ENCODE measurements at regions not wholly inside any gene's neighbourhood (a gene's known extent, or its start where the extent isn't known, plus 50 kb on each side); places are given as distances from the start of the nearest gene placed in this dataset.

- TF ChIP-seq POLR2A (IDR thresholded peaks at IDR 0.05) (no peak), CTCF (IDR thresholded peaks at IDR 0.05) (no peak)
- no peak overlapping the region for H3K27ac ChIP-seq
- 94 to 100% methylated on average over 1 of the region's 1 CpG for WGBS, 2 donors
- no peaks in the 10 kb centered on the region for H3K4me1 ChIP-seq
- H3K9me3 ChIP-seq, result no peaks in the 10 kb centered on the region
- no peaks in the 10 kb centered on the region for H3K27me3 ChIP-seq
- DNase-seq (no peak), ATAC-seq (no peak)
- no peaks in the 10 kb centered on the region for H3K36me3 ChIP-seq (replicated peaks in 1 of 2; ENCODE audit: insufficient read depth in 1 of 2, low read depth in 2 of 2)
- intact Hi-C loops (cut with DNase I), result no loop called here
- H3K4me3 ChIP-seq, result no peak overlapping the region
Observed at GRCh38 chr4:123092586-123092985, 170.2 kb upstream of the NUDT6 start.

GRCh38 chr4:123093236-123093635 is 170.8 kb upstream of the NUDT6 start:
- 73 to 81% methylated on average over 3 of the region's 3 CpGs for WGBS, 2 donors
- Histone ChIP-seq H3K27me3 (no peaks in the 10 kb centered on the region), H3K36me3 (replicated peaks in 1 of 2; ENCODE audit: insufficient read depth in 1 of 2, low read depth in 2 of 2) (no peaks in the 10 kb centered on the region), H3K4me1 (no peaks in the 10 kb centered on the region), H3K9me3 (no peaks in the 10 kb centered on the region), H3K4me3 (no peak overlapping the region), H3K27ac (no peak overlapping the region)
- DNase-seq (no peak), ATAC-seq (no peak)
- TF ChIP-seq POLR2A (IDR thresholded peaks at IDR 0.05) (no peak), CTCF (IDR thresholded peaks at IDR 0.05) (no peak)
- intact Hi-C loops (cut with DNase I), result no loop called here

GRCh38 chr4:123096038-123096437 is 173.6 kb upstream of the NUDT6 start:
- no peak for DNase-seq
- H3K9me3 ChIP-seq, result no peaks in the 10 kb centered on the region
- intact Hi-C loops (cut with DNase I), result no loop called here
- H3K4me1 ChIP-seq, result no peaks in the 10 kb centered on the region
- ATAC-seq, result no peak
- no peaks in the 10 kb centered on the region for H3K36me3 ChIP-seq (replicated peaks in 1 of 2; ENCODE audit: insufficient read depth in 1 of 2, low read depth in 2 of 2)
- TF ChIP-seq CTCF (IDR thresholded peaks at IDR 0.05) (peak in 1 of 7 experiments; percentile 5), POLR2A (IDR thresholded peaks at IDR 0.05) (no peak)
- H3K27me3 ChIP-seq, result no peaks in the 10 kb centered on the region
- H3K4me3 ChIP-seq, result no peak overlapping the region
- no peak overlapping the region for H3K27ac ChIP-seq
- WGBS, 2 donors, result 84 to 85% methylated on average over 4 of the region's 4 CpGs

- 47 to 48% methylated on average over 3 of the region's 3 CpGs for WGBS, 2 donors
- intact Hi-C loops (cut with DNase I), result no loop called here
- no peak for TF ChIP-seq POLR2A (IDR thresholded peaks at IDR 0.05)
- TF ChIP-seq CTCF (IDR thresholded peaks at IDR 0.05), result peak; percentile 36 to 71 (median 68)
- H3K27ac ChIP-seq, result no peak overlapping the region
- ATAC-seq, result peak; percentile 68
- no peaks in the 10 kb centered on the region for H3K4me1 ChIP-seq
- no peaks in the 10 kb centered on the region for H3K36me3 ChIP-seq (replicated peaks in 1 of 2; ENCODE audit: insufficient read depth in 1 of 2, low read depth in 2 of 2)
- DNase-seq, result no peak
- H3K27me3 ChIP-seq, result no peaks in the 10 kb centered on the region
- no peaks in the 10 kb centered on the region for H3K9me3 ChIP-seq
- no peak overlapping the region for H3K4me3 ChIP-seq
Observed at GRCh38 chr4:123102897-123103471, 180.6 kb upstream of the NUDT6 start.

- no peaks in the 10 kb centered on the region for H3K9me3 ChIP-seq
- TF ChIP-seq CTCF (IDR thresholded peaks at IDR 0.05), result no peak
- no peak for TF ChIP-seq POLR2A (IDR thresholded peaks at IDR 0.05)
- H3K27ac ChIP-seq, result no peak overlapping the region
- DNase-seq (no peak), ATAC-seq (no peak)
- H3K4me3 ChIP-seq, result no peak overlapping the region
- H3K4me1 ChIP-seq, result no peaks in the 10 kb centered on the region
- 68 to 75% methylated on average over 3 of the region's 3 CpGs for WGBS, 2 donors
- no peaks in the 10 kb centered on the region for H3K27me3 ChIP-seq
- no peaks in the 10 kb centered on the region for H3K36me3 ChIP-seq (replicated peaks in 1 of 2; ENCODE audit: insufficient read depth in 1 of 2, low read depth in 2 of 2)
- intact Hi-C loops (cut with DNase I), result no loop called here
Observed at GRCh38 chr4:123104310-123105025, 182.1 kb upstream of the NUDT6 start.
